GM23338 (cell line): ENCODE measurements at regions not wholly inside any gene's neighbourhood (a gene's known extent, or its start where the extent isn't known, plus 50 kb on each side); places are given as distances from the start of the nearest gene placed in this dataset.

ENCODE experiments used
- ATAC-seq: fragments of 200-7000 bp; cut with Tn5 transposase; 3 replicates; pipeline ENCODE4 v1.9.1; 2020
- DNase-seq: peaks from one replicate; pipeline ENCODE4 v3.0.0-alpha.2; 2015; ENCODE audit warnings: low spot score
- H2AFZ ChIP-seq: fragments of 200-600 bp; sonication (generic); 2 replicates; pipeline ENCODE4 v1.8.0; 2016; ENCODE audit warnings: antibody characterized with exemption, mild to moderate bottlenecking, moderate library complexity
- H3F3A ChIP-seq: fragments of 200-600 bp; sonication (generic); replicated peaks from 2 replicates; pipeline ENCODE4 v1.8.0; 2017; ENCODE audit warnings: antibody characterized with exemption, mixed run types, low read depth
- H3K27ac ChIP-seq: fragments of 200-600 bp; sonication (generic); 2 replicates; pipeline ENCODE4 v1.6.1; 2016; ENCODE audit warnings: low read depth
- H3K27me3 ChIP-seq: fragments of 200-600 bp; sonication (generic); 2 replicates; pipeline ENCODE4 v1.8.0; 2016; ENCODE audit warnings: mild to moderate bottlenecking, mixed run types, moderate library complexity; ENCODE audit not compliant: insufficient read depth
- H3K36me3 ChIP-seq: fragments of 200-600 bp; sonication (generic); 2 replicates; pipeline ENCODE4 v1.8.0; 2016; ENCODE audit warnings: mild to moderate bottlenecking; ENCODE audit not compliant: insufficient read depth
- H3K4me1 ChIP-seq: fragments of 200-600 bp; sonication (generic); 2 replicates; pipeline ENCODE4 v1.8.0; 2016; ENCODE audit warnings: mild to moderate bottlenecking, moderate library complexity; ENCODE audit not compliant: insufficient read depth
- H3K4me2 ChIP-seq: fragments of 200-600 bp; sonication (generic); 2 replicates; pipeline ENCODE4 v1.7.1; 2017; ENCODE audit warnings: mixed run types
- H3K4me3 ChIP-seq: fragments of 200-600 bp; sonication (generic); 2 replicates; pipeline ENCODE4 v1.6.1; 2016; ENCODE audit warnings: mixed run types
- H3K79me2 ChIP-seq: fragments of 200-600 bp; sonication (generic); replicated peaks from 2 replicates; pipeline ENCODE4 v1.8.0; 2017; ENCODE audit warnings: mild to moderate bottlenecking; ENCODE audit not compliant: insufficient read depth
- H3K9me2 ChIP-seq: fragments of 200-600 bp; sonication (generic); 2 replicates; pipeline ENCODE4 v1.8.0; 2017; ENCODE audit not compliant: insufficient read depth
- H4K20me1 ChIP-seq: fragments of 200-600 bp; sonication (generic); replicated peaks from 2 replicates; pipeline ENCODE4 v1.8.0; 2017; ENCODE audit warnings: mild to moderate bottlenecking; ENCODE audit not compliant: insufficient read depth
- H3K27ac Mint-ChIP-seq: 2 replicates; pipeline ENCODE4 v1.8.0; 2020; ENCODE audit warnings: inconsistent platforms, mild to moderate bottlenecking, moderate library complexity, mixed read lengths
- H3K27me3 Mint-ChIP-seq: 3 replicates; pipeline ENCODE4 v1.8.0; 2022; ENCODE audit warnings: low read depth, mild to moderate bottlenecking, moderate library complexity, mixed read lengths, inconsistent platforms; ENCODE audit not compliant: insufficient read depth, poor library complexity
- H3K36me3 Mint-ChIP-seq: 3 replicates; pipeline ENCODE4 v1.8.0; 2021; ENCODE audit warnings: low read depth, mild to moderate bottlenecking, inconsistent platforms, moderate library complexity, mixed read lengths
- H3K4me1 Mint-ChIP-seq: 3 replicates; pipeline ENCODE4 v1.8.0; 2020; ENCODE audit warnings: mild to moderate bottlenecking, inconsistent platforms, mixed read lengths
- H3K4me3 Mint-ChIP-seq: 3 replicates; pipeline ENCODE4 v1.8.0; 2021; ENCODE audit warnings: moderate library complexity, mild to moderate bottlenecking, inconsistent platforms, mixed read lengths
- H3K9me3 Mint-ChIP-seq: 3 replicates; pipeline ENCODE4 v1.8.0; 2020; ENCODE audit warnings: moderate library complexity, mild to moderate bottlenecking, inconsistent platforms, mixed read lengths
- CREB1 ChIP-seq: fragments of 250-450 bp; sonication (Bioruptor Pico); IDR thresholded peaks from 2 replicates; pipeline ENCODE4 v1.5.0; 2020; ENCODE audit warnings: low read depth, mild to moderate bottlenecking, moderate library complexity
- EZH2 ChIP-seq: fragments of 200-600 bp; sonication (generic); IDR thresholded peaks from one replicate; pipeline ENCODE4 v1.8.0; 2017; ENCODE audit warnings: antibody characterized with exemption, mild to moderate bottlenecking, low read depth; ENCODE audit not compliant: unreplicated experiment
- EZH2phosphoT487 ChIP-seq: fragments of 200-600 bp; sonication (generic); IDR thresholded peaks from one replicate; pipeline ENCODE4 v1.8.1; 2018; ENCODE audit warnings: antibody characterized with exemption; ENCODE audit not compliant: unreplicated experiment
- JUNB ChIP-seq: IDR thresholded peaks from one replicate; pipeline ENCODE4 v1.6.1; 2016; ENCODE audit warnings: antibody characterized with exemption; ENCODE audit not compliant: unreplicated experiment
- NANOG ChIP-seq: IDR thresholded peaks from 2 replicates; pipeline ENCODE4 v1.6.1; 2016; ENCODE audit warnings: antibody characterized with exemption, borderline replicate concordance
- POLR2AphosphoS5 ChIP-seq: IDR thresholded peaks from 2 replicates; pipeline ENCODE4 v1.6.1; 2016; ENCODE audit warnings: antibody characterized with exemption, low read depth
- STAT1 ChIP-seq: IDR thresholded peaks from one replicate; pipeline ENCODE4 v1.6.1; 2016; ENCODE audit warnings: antibody characterized with exemption; ENCODE audit not compliant: unreplicated experiment
- ZNF114 ChIP-seq: fragments of 250-450 bp; sonication (Bioruptor Pico); IDR thresholded peaks from 2 replicates; pipeline ENCODE4 v1.5.0; 2020; ENCODE audit warnings: mild to moderate bottlenecking, moderate library complexity
- ZNF331 ChIP-seq: fragments of 250-450 bp; sonication (Bioruptor Pico); IDR thresholded peaks from 2 replicates; pipeline ENCODE4 v1.5.0; 2020; ENCODE audit warnings: low read depth, mild to moderate bottlenecking, moderate library complexity
- TF ChIP-seq, protein P1 (sequence below): IDR thresholded peaks from one replicate; pipeline ENCODE4 v1.6.1; 2018; ENCODE audit warnings: antibody characterized with exemption; ENCODE audit not compliant: unreplicated experiment
- TF ChIP-seq, protein P2 (sequence below), 2 experiments: fragments of 200-600 bp in 1 of 2; sonication (generic) in 1 of 2; conservative IDR thresholded peaks; 2 replicates each; pipeline versions ENCODE4 v1.5.1 to v1.6.1; 2016 to 2017; ENCODE audit warnings: antibody characterized with exemption in 2 of 2, low read depth in 2 of 2, mild to moderate bottlenecking in 2 of 2, moderate library complexity in 1 of 2
- TF ChIP-seq, protein P3 (sequence below): IDR thresholded peaks from 2 replicates; pipeline ENCODE4 v1.6.1; 2016; ENCODE audit warnings: antibody characterized with exemption
- TF ChIP-seq, protein P4 (sequence below): fragments of 250-450 bp; sonication (Bioruptor Pico); IDR thresholded peaks from 2 replicates; pipeline ENCODE4 v1.5.0; 2020; ENCODE audit warnings: mild to moderate bottlenecking, moderate library complexity

DNA sequence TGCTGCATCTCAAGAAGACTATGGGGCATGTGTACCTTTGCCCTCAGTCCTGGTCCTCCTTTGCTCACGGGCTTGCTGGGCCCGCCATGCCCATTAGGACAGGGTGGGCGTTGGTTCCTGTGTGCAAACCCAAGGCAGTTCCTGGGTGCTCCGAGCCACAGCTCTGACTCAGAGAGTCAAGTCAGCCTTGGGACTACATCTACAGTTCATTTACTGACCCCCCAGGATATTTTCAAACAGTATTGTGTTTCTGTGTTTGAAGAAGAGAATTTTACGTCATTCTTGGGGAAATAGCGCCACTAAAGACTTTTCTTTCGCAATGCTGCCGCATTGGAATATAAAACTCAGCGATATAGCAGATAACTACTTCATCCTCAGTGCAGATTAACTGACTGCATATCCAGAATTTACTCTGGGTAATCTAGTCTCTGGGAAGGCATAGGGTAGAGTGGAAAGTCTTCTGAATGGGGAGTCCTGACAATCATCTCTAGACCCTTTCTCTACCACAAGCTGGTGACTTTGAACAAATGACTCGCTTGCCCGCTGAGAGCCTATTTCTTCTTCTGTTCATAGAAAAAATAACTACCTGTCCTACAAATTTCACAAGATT is 638.9 kb upstream of the FZD8 start:
- Mint-ChIP-seq H3K27me3 (peaks cover 3% of the 10 kb centered on the region), H3K4me1 (no peaks in the 10 kb centered on the region), H3K36me3 (peaks cover 4% of the 10 kb centered on the region), H3K27ac (no peak overlapping the region), H3K9me3 (peaks cover 12% of the 10 kb centered on the region), H3K4me3 (no peak overlapping the region)
- peaks cover 4% of the 10 kb centered on the region; the same call in 1 of the 2 replicates for H3K9me2 ChIP-seq
- H3K27me3 ChIP-seq: no peaks in the 10 kb centered on the region
- H3K4me3 ChIP-seq: no peak overlapping the region
- H2AFZ ChIP-seq: no peak overlapping the region
- H4K20me1 ChIP-seq: no peaks in the 10 kb centered on the region
- H3K4me1 ChIP-seq: no peaks in the 10 kb centered on the region
- H3K4me2 ChIP-seq: no peak overlapping the region
- TF ChIP-seq ZNF114 (no peak), JUNB (no peak), NANOG (no peak), EZH2 (no peak), STAT1 (no peak), ZNF331 (CRISPR knock-in tag) (no peak), POLR2AphosphoS5 (no peak), CREB1 (CRISPR knock-in tag) (no peak), EZH2phosphoT487 (no peak)
- TF ChIP-seq, protein P1, sequence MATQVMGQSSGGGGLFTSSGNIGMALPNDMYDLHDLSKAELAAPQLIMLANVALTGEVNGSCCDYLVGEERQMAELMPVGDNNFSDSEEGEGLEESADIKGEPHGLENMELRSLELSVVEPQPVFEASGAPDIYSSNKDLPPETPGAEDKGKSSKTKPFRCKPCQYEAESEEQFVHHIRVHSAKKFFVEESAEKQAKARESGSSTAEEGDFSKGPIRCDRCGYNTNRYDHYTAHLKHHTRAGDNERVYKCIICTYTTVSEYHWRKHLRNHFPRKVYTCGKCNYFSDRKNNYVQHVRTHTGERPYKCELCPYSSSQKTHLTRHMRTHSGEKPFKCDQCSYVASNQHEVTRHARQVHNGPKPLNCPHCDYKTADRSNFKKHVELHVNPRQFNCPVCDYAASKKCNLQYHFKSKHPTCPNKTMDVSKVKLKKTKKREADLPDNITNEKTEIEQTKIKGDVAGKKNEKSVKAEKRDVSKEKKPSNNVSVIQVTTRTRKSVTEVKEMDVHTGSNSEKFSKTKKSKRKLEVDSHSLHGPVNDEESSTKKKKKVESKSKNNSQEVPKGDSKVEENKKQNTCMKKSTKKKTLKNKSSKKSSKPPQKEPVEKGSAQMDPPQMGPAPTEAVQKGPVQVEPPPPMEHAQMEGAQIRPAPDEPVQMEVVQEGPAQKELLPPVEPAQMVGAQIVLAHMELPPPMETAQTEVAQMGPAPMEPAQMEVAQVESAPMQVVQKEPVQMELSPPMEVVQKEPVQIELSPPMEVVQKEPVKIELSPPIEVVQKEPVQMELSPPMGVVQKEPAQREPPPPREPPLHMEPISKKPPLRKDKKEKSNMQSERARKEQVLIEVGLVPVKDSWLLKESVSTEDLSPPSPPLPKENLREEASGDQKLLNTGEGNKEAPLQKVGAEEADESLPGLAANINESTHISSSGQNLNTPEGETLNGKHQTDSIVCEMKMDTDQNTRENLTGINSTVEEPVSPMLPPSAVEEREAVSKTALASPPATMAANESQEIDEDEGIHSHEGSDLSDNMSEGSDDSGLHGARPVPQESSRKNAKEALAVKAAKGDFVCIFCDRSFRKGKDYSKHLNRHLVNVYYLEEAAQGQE: no peak
- TF ChIP-seq, protein P2, sequence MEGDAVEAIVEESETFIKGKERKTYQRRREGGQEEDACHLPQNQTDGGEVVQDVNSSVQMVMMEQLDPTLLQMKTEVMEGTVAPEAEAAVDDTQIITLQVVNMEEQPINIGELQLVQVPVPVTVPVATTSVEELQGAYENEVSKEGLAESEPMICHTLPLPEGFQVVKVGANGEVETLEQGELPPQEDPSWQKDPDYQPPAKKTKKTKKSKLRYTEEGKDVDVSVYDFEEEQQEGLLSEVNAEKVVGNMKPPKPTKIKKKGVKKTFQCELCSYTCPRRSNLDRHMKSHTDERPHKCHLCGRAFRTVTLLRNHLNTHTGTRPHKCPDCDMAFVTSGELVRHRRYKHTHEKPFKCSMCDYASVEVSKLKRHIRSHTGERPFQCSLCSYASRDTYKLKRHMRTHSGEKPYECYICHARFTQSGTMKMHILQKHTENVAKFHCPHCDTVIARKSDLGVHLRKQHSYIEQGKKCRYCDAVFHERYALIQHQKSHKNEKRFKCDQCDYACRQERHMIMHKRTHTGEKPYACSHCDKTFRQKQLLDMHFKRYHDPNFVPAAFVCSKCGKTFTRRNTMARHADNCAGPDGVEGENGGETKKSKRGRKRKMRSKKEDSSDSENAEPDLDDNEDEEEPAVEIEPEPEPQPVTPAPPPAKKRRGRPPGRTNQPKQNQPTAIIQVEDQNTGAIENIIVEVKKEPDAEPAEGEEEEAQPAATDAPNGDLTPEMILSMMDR (conservative IDR thresholded peaks at IDR 0.05; ENCODE audit: low read depth in 2 of 2): no peak
- TF ChIP-seq, protein P3, sequence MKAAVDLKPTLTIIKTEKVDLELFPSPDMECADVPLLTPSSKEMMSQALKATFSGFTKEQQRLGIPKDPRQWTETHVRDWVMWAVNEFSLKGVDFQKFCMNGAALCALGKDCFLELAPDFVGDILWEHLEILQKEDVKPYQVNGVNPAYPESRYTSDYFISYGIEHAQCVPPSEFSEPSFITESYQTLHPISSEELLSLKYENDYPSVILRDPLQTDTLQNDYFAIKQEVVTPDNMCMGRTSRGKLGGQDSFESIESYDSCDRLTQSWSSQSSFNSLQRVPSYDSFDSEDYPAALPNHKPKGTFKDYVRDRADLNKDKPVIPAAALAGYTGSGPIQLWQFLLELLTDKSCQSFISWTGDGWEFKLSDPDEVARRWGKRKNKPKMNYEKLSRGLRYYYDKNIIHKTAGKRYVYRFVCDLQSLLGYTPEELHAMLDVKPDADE: no peak
- TF ChIP-seq, protein P4, sequence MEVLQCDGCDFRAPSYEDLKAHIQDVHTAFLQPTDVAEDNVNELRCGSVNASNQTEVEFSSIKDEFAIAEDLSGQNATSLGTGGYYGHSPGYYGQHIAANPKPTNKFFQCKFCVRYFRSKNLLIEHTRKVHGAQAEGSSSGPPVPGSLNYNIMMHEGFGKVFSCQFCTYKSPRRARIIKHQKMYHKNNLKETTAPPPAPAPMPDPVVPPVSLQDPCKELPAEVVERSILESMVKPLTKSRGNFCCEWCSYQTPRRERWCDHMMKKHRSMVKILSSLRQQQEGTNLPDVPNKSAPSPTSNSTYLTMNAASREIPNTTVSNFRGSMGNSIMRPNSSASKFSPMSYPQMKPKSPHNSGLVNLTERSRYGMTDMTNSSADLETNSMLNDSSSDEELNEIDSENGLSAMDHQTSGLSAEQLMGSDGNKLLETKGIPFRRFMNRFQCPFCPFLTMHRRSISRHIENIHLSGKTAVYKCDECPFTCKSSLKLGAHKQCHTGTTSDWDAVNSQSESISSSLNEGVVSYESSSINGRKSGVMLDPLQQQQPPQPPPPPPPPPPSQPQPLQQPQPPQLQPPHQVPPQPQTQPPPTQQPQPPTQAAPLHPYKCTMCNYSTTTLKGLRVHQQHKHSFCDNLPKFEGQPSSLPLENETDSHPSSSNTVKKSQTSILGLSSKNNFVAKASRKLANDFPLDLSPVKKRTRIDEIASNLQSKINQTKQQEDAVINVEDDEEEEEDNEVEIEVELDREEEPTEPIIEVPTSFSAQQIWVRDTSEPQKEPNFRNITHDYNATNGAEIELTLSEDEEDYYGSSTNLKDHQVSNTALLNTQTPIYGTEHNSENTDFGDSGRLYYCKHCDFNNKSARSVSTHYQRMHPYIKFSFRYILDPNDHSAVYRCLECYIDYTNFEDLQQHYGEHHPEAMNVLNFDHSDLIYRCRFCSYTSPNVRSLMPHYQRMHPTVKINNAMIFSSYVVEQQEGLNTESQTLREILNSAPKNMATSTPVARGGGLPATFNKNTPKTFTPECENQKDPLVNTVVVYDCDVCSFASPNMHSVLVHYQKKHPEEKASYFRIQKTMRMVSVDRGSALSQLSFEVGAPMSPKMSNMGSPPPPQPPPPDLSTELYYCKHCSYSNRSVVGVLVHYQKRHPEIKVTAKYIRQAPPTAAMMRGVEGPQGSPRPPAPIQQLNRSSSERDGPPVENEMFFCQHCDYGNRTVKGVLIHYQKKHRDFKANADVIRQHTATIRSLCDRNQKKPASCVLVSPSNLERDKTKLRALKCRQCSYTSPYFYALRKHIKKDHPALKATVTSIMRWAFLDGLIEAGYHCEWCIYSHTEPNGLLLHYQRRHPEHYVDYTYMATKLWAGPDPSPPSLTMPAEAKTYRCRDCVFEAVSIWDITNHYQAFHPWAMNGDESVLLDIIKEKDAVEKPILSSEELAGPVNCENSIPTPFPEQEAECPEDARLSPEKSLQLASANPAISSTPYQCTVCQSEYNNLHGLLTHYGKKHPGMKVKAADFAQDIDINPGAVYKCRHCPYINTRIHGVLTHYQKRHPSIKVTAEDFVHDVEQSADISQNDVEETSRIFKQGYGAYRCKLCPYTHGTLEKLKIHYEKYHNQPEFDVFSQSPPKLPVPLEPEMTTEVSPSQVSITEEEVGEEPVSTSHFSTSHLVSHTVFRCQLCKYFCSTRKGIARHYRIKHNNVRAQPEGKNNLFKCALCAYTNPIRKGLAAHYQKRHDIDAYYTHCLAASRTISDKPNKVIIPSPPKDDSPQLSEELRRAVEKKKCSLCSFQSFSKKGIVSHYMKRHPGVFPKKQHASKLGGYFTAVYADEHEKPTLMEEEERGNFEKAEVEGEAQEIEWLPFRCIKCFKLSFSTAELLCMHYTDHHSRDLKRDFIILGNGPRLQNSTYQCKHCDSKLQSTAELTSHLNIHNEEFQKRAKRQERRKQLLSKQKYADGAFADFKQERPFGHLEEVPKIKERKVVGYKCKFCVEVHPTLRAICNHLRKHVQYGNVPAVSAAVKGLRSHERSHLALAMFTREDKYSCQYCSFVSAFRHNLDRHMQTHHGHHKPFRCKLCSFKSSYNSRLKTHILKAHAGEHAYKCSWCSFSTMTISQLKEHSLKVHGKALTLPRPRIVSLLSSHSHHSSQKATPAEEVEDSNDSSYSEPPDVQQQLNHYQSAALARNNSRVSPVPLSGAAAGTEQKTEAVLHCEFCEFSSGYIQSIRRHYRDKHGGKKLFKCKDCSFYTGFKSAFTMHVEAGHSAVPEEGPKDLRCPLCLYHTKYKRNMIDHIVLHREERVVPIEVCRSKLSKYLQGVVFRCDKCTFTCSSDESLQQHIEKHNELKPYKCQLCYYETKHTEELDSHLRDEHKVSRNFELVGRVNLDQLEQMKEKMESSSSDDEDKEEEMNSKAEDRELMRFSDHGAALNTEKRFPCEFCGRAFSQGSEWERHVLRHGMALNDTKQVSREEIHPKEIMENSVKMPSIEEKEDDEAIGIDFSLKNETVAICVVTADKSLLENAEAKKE (CRISPR knock-in tag): no peak
- DNase-seq (no peak), ATAC-seq (no peak)
- no peak overlapping the region for H3K27ac ChIP-seq
- H3K79me2 ChIP-seq: no peaks in the 10 kb centered on the region
- H3F3A ChIP-seq: no peaks in the 10 kb centered on the region
- 0 out of 2 replicates have a peak, but pooled peaks cover 3% of the 10 kb centered on the region for H3K36me3 ChIP-seq
